ENCODE measurements at regions not wholly inside any gene's neighbourhood (a gene's known extent, or its start where the extent isn't known, plus 50 kb on each side); places are given as distances from the start of the nearest gene placed in this dataset.

DNA sequence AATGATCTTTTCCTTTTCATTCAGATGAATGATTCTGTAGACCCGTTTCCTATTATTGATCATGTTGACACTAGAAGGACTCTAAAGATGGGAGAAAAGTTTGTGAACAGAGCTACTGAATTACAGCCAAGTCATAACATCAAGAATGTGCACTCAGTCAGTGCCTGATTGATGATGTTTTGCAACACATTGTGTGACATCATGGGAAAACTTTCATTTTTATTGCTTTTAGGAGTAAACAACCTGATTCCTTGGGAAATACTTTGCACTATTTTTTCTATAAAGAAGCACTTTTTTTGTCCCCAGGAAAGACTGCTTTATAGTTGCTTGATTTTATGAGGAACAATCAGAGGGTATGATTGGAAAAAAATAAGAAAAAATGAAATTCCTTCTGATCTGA is 383.8 kb upstream of the JAG1 start:
- H3K27ac ChIP-seq, result no peak overlapping the region
- intact Hi-C loops (cut with DNase I), result no loop called here
- no peak for ATAC-seq

DNA sequence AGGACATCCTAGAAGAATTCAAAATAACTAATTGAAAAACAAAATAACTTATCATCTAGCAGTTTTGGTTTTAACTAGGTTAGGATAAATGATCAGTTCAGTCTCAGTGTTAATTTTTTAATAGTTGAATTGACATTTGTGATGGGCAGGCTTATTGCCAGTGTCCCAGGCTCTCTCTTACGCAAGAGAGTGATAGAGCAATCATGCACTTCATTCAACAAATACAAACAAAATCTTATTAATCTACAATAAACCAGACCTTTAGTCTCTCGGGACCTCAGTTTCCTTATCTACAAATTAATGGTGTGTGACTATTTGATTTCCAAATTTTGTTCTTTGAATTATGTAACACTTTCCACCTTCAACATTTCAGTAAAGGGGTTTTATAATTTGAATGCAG is 385.9 kb upstream of the JAG1 start:
- DNase-seq (no peak), ATAC-seq (no peak)
- Histone ChIP-seq H3K27ac (no peak overlapping the region), H3K9me3 (no peaks in the 10 kb centered on the region), H3K27me3 (no peaks in the 10 kb centered on the region), H3K4me3 (no peak overlapping the region), H3K4me1 (peaks cover 0 to 4% (median 0%) of the 10 kb centered on the region in 9 donors), H3K36me3 (no peaks in the 10 kb centered on the region)
- TF ChIP-seq, protein P1, sequence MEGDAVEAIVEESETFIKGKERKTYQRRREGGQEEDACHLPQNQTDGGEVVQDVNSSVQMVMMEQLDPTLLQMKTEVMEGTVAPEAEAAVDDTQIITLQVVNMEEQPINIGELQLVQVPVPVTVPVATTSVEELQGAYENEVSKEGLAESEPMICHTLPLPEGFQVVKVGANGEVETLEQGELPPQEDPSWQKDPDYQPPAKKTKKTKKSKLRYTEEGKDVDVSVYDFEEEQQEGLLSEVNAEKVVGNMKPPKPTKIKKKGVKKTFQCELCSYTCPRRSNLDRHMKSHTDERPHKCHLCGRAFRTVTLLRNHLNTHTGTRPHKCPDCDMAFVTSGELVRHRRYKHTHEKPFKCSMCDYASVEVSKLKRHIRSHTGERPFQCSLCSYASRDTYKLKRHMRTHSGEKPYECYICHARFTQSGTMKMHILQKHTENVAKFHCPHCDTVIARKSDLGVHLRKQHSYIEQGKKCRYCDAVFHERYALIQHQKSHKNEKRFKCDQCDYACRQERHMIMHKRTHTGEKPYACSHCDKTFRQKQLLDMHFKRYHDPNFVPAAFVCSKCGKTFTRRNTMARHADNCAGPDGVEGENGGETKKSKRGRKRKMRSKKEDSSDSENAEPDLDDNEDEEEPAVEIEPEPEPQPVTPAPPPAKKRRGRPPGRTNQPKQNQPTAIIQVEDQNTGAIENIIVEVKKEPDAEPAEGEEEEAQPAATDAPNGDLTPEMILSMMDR (IDR thresholded peaks at IDR 0.05), result no peak
- intact Hi-C loops (cut with DNase I), result no loop called here
- 76 to 88% methylated on average over 2 of the region's 2 CpGs for WGBS, 2 donors

More for the DNA sequence above, 383.8 kb upstream of the JAG1 start:
- Histone ChIP-seq H3K36me3 (no peaks in the 10 kb centered on the region), H3K9me3 (no peaks in the 10 kb centered on the region), H3K4me1 (no peaks in the 10 kb centered on the region), H3K27me3 (no peaks in the 10 kb centered on the region), H3K4me3 (no peak overlapping the region)
- DNase-seq, result no peak
- WGBS, 2 donors, result 86 to 89% methylated on average over 1 of the region's 1 CpG
- TF ChIP-seq, protein P1 (IDR thresholded peaks at IDR 0.05), result no peak

- DNase-seq (no peak), ATAC-seq (no peak)
- intact Hi-C loops (cut with DNase I), result no loop called here
- WGBS, 2 donors, result 72 to 80% methylated on average over 9 of the region's 9 CpGs
- Histone ChIP-seq H3K27ac (no peak overlapping the region), H3K4me1 (peaks cover 0 to 11% (median 4%) of the 10 kb centered on the region in 9 donors), H3K27me3 (no peaks in the 10 kb centered on the region), H3K9me3 (no peaks in the 10 kb centered on the region), H3K36me3 (no peaks in the 10 kb centered on the region), H3K4me3 (no peak overlapping the region)
- TF ChIP-seq, protein P1 (IDR thresholded peaks at IDR 0.05), result no peak
Observed at GRCh38 chr20:11060423-11061185, 386.8 kb upstream of the JAG1 start.

DNA sequence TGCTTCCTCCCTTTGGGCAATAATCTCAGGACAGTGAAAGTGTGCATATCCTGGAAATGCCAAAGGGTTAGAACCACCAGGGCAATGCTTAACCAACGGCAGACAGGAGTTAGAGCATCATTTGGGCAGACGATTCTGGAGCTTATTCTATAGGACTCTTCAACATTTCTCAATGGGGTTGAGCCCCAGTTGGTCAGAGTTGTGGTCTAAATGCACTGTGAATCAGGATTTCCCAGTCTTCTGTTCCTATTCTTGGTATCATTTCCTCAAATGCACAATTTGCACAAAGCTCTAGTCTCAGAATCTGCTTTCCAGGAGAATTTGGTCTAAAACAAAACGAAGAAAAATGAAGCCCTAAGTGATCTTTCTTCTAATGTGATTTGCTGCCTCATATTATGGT is 389.6 kb upstream of the JAG1 start:
- TF ChIP-seq, protein P1 (IDR thresholded peaks at IDR 0.05), result no peak
- Histone ChIP-seq H3K27me3 (no peaks in the 10 kb centered on the region), H3K9me3 (no peaks in the 10 kb centered on the region), H3K4me3 (no peak overlapping the region), H3K4me1 (peaks cover 0 to 34% (median 20%) of the 10 kb centered on the region in 9 donors), H3K36me3 (no peaks in the 10 kb centered on the region), H3K27ac (no peak overlapping the region)
- intact Hi-C loops (cut with DNase I), result no loop called here
- DNase-seq, result no peak
- 86 to 97% methylated on average over 3 of the region's 3 CpGs for WGBS, 2 donors
- ATAC-seq, result no peak
